HFF-Myc (cell line): ENCODE measurements at regions not wholly inside any gene's neighbourhood (a gene's known extent, or its start where the extent isn't known, plus 50 kb on each side); places are given as distances from the start of the nearest gene placed in this dataset.

Experiments used
- DNase-seq: peaks from one replicate; pipeline ENCODE4 v3.0.0-alpha.2; 2011; ENCODE audit warnings: low read depth; ENCODE audit errors: extremely low read depth
- H3K4me3 ChIP-seq: replicated peaks from 2 replicates; pipeline ENCODE4 v1.5.1; 2011; ENCODE audit warnings: low read depth, mild to moderate bottlenecking, control low read depth, low read length
- TF ChIP-seq, protein P1 (sequence below): IDR thresholded peaks from 2 replicates; pipeline ENCODE4 v1.5.1; 2012; ENCODE audit warnings: mild to moderate bottlenecking, low read depth, low read length, control low read depth; ENCODE audit errors: missing control alignments

GRCh38 chr6:6716998-6717763 is 128.7 kb downstream of the LY86 start:
- TF ChIP-seq, protein P1, sequence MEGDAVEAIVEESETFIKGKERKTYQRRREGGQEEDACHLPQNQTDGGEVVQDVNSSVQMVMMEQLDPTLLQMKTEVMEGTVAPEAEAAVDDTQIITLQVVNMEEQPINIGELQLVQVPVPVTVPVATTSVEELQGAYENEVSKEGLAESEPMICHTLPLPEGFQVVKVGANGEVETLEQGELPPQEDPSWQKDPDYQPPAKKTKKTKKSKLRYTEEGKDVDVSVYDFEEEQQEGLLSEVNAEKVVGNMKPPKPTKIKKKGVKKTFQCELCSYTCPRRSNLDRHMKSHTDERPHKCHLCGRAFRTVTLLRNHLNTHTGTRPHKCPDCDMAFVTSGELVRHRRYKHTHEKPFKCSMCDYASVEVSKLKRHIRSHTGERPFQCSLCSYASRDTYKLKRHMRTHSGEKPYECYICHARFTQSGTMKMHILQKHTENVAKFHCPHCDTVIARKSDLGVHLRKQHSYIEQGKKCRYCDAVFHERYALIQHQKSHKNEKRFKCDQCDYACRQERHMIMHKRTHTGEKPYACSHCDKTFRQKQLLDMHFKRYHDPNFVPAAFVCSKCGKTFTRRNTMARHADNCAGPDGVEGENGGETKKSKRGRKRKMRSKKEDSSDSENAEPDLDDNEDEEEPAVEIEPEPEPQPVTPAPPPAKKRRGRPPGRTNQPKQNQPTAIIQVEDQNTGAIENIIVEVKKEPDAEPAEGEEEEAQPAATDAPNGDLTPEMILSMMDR, result no peak
- H3K4me3 ChIP-seq, result no peak overlapping the region
- DNase-seq, result no peak

DNA sequence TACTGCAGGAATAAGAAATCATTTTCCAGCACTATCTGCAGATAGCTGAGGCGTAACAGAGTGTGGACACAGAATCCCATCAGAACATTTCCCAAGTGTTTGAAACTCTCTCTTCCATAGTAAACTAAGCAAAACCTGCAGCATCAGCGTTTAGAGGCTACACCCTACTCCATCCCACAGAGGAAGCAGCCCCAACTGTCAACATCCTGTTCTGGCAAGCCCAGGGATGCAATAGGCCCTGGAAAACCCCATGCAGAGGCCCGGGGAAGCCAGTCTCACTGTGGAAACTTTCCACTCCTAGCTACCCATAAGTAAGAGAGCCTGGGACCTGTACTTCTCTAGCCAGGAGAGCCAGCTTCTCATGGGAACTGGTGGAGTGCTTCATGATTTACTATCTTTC is 129.4 kb downstream of the LY86 start:
- no peak overlapping the region for H3K4me3 ChIP-seq
- DNase-seq, result no peak
- TF ChIP-seq, protein P1, result no peak

GRCh38 chr6:6721606-6722005 is 133.1 kb downstream of the LY86 start:
- no peak for DNase-seq
- H3K4me3 ChIP-seq, result no peak overlapping the region
- TF ChIP-seq, protein P1, result no peak

GRCh38 chr6:6722195-6722594 is 133.7 kb downstream of the LY86 start:
- TF ChIP-seq, protein P1, result no peak
- DNase-seq, result no peak

DNA sequence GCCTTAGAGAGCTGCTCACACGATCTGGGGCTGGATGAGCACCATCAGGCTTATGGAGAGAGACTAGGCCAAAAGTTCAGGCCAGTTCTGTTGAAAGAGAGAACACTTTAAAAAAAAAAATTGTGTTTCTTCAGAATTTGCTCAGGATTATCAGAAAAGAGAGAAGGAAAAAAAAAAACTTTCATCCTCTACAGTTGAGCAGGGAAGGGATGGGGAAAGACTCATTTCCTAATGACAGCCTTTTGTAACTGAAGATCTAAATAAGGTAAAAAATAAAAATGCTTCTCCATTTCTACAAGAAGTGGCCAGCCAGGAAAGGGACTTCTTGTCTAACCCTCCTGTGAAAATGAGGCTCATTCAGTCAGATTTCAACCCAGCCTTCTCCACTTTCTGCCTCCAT is 134.8 kb downstream of the LY86 start:
- H3K4me3 ChIP-seq, result no peak overlapping the region
- no peak for DNase-seq
- TF ChIP-seq, protein P1, result no peak

More at GRCh38 chr6:6722195-6722594, 133.7 kb downstream of the LY86 start:
- H3K4me3 ChIP-seq, result no peak overlapping the region

DNA sequence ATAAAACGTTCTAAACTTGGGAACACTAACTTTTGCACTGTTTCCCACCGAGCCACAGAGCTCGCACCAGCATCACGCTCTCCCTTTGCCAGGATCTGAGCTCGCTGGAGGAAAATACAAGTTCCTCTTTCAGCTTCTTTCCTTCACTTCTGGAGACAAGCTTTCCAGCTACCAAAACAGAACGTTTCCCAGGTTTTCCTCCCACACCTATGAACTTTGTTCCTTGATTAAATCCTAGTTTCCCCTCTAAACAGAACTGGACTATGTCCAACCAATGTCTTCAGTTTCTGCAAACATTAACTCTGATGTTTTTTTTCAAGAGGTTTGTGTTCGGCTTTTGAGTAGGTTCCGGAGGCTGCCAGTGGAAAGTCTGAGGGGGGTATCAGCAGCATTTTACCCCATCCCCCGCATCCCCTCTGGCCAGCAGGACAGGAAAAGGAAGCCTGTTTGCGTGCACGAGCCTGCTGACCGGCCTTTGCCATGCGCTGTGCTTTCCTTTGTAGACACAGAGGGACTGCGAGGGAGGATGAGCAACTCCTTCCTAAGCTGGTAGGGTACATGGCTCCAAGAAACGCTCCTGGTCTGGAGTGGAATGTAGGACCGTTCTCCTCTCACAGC is 135.5 kb downstream of the LY86 start:
- TF ChIP-seq, protein P1, result no peak
- no peak for DNase-seq
- H3K4me3 ChIP-seq, result no peak overlapping the region; the same call in 1 of the 2 replicates
